IPS-20b (cell line): ENCODE measurements at regions not wholly inside any gene's neighbourhood (a gene's known extent, or its start where the extent isn't known, plus 50 kb on each side); places are given as distances from the start of the nearest gene placed in this dataset.

Experiments used
- H3K27ac ChIP-seq: one replicate; pipeline ENCODE4 v1.5.1; 2013; ENCODE audit warnings: low read length
- H3K27me3 ChIP-seq: 2 replicates; pipeline ENCODE4 v1.6.1; 2013; ENCODE audit warnings: mild to moderate bottlenecking, low read length, inconsistent platforms; ENCODE audit not compliant: insufficient read depth
- H3K36me3 ChIP-seq: 2 replicates; pipeline ENCODE4 v1.6.1; 2013; ENCODE audit warnings: low read depth, mild to moderate bottlenecking, inconsistent platforms, low read length, moderate library complexity; ENCODE audit not compliant: insufficient read depth
- H3K4me1 ChIP-seq: 2 replicates; pipeline ENCODE4 v1.6.1; 2013; ENCODE audit warnings: mild to moderate bottlenecking, control low read depth, inconsistent platforms, low read length, moderate library complexity; ENCODE audit not compliant: insufficient read depth
- H3K4me3 ChIP-seq: 2 replicates; pipeline ENCODE4 v1.5.1; 2013; ENCODE audit warnings: mild to moderate bottlenecking, low read length, inconsistent platforms
- H3K9ac ChIP-seq: 2 replicates; pipeline ENCODE4 v1.6.1; 2013; ENCODE audit warnings: low read depth, mild to moderate bottlenecking, inconsistent platforms, low read length, moderate library complexity
- H3K9me3 ChIP-seq: 2 replicates; pipeline ENCODE4 v1.6.1; 2013; ENCODE audit warnings: mild to moderate bottlenecking, low read depth, low read length, inconsistent platforms; ENCODE audit not compliant: insufficient read depth

DNA sequence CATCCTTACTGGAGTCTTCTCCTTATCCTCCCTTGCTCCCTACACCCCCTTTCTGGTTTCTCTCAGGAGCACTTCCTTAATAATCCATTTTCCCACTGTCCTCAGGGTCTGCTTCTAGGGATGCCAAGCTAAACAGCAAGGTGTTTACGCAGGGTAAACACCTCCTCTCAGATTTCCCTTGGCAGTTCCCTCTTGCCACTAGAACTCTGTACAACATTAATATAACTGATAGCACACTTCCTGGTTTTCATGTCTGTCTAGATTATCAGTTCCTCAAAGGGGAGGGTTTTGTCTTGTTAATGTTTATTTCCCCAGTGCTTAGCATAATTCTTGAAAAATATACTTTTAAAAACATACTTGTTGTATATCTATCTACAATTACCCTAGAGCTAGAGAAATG, 118.0 kb upstream of the SLC24A5 start:
- Histone ChIP-seq H3K4me1 (peaks cover 17% of the 10 kb centered on the region), H3K9me3 (no peaks in the 10 kb centered on the region), H3K27ac (no peak overlapping the region), H3K9ac (no peak overlapping the region), H3K4me3 (no peak overlapping the region), H3K36me3 (no peaks in the 10 kb centered on the region), H3K27me3 (no peaks in the 10 kb centered on the region)

DNA sequence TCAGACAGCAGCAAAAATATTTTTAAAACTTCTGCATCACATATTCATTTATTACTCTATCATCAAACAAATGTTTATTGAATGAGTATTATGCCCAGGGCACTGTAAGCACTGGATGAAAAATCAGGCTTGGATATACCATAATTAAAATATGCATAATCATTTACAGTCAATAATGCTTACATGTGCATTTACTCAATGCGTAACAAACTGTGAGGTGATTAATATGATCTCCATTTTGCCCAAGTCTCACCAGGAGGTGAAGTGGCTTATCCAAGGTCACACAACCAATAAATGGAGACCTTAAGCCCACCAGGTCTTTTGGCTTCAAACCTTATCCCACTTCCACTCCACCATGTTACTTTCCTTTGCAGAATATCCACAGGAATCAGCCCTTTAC, 117.3 kb upstream of the SLC24A5 start:
- no peak overlapping the region for H3K4me3 ChIP-seq
- peaks cover 17% of the 10 kb centered on the region for H3K4me1 ChIP-seq
- no peaks in the 10 kb centered on the region for H3K9me3 ChIP-seq
- H3K27ac ChIP-seq, result no peak overlapping the region
- H3K27me3 ChIP-seq, result no peaks in the 10 kb centered on the region
- no peak overlapping the region for H3K9ac ChIP-seq
- H3K36me3 ChIP-seq, result no peaks in the 10 kb centered on the region

DNA sequence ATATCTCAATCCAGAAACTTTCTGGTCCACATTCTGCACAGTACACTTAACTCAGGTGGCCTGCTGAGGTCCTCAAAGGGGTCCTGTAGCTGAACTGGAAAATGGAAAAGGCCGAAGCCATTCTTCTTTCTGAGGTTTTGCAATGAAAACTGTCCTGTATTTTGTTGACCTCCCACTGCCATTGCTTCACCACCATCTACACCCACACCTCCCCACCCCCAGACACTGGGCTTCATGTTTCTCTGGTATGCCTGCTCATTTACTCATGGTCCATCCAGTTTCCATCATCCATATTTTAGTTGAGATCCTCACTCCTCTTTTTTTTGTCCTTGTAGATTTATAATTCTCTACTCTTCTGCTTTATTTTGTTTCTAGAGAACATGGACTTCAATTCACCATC, 115.7 kb upstream of the SLC24A5 start:
- no peaks in the 10 kb centered on the region for H3K27me3 ChIP-seq
- H3K4me3 ChIP-seq, result no peak overlapping the region
- H3K9ac ChIP-seq, result no peak overlapping the region
- H3K4me1 ChIP-seq, result peaks cover 12% of the 10 kb centered on the region
- H3K9me3 ChIP-seq, result no peaks in the 10 kb centered on the region
- H3K27ac ChIP-seq, result no peak overlapping the region
- no peaks in the 10 kb centered on the region for H3K36me3 ChIP-seq

DNA sequence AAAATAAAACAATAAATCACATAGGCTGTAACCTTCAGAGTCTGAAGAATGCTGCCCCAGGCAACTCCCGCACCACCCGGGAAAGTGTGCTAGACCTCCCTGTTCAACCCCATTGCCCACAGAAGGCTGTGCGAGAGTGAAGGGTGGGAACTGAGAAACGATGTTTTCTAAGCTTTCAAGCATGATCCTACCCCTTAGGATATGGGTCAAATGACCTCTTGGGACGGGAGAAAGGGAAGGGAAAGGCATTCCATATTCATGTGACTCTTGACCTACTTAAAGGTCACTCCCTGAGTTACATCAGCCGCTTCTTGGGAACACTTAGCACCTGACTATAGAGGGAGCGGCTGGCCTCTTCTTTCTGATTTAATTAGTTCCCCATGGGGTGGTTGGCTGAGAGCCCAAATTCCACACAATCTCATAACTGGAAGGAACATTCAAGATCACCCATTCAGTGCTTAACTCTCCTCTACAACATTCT, 114.7 kb upstream of the SLC24A5 start:
- Histone ChIP-seq H3K4me1 (peaks cover 12% of the 10 kb centered on the region), H3K27me3 (no peaks in the 10 kb centered on the region), H3K27ac (no peak overlapping the region), H3K4me3 (no peak overlapping the region), H3K9ac (no peak overlapping the region), H3K36me3 (no peaks in the 10 kb centered on the region), H3K9me3 (no peaks in the 10 kb centered on the region)

DNA sequence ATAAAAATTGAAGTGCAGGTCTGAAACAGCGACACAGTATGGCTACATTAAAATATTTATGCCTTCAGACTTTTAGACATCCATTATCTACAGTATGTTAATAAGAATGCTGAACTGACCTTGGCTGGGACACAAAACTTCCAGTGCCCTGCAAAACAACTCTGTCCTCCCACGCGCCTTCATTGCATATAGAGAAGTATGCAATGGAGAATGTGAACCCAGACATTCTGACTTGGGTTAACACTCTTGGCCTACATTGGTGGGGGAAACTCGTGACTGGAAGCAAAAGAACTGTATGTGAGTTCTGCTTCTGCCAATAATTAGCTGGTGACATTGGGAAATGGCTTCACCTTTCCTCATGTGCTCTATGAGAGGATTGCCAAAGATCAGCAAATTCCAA, 110.5 kb upstream of the SLC24A5 start:
- H3K36me3 ChIP-seq, result no peaks in the 10 kb centered on the region
- H3K27me3 ChIP-seq, result no peaks in the 10 kb centered on the region
- no peak overlapping the region for H3K4me3 ChIP-seq
- H3K4me1 ChIP-seq, result peaks cover 12% of the 10 kb centered on the region
- no peaks in the 10 kb centered on the region for H3K9me3 ChIP-seq
- no peak overlapping the region for H3K27ac ChIP-seq
- no peak overlapping the region for H3K9ac ChIP-seq

DNA sequence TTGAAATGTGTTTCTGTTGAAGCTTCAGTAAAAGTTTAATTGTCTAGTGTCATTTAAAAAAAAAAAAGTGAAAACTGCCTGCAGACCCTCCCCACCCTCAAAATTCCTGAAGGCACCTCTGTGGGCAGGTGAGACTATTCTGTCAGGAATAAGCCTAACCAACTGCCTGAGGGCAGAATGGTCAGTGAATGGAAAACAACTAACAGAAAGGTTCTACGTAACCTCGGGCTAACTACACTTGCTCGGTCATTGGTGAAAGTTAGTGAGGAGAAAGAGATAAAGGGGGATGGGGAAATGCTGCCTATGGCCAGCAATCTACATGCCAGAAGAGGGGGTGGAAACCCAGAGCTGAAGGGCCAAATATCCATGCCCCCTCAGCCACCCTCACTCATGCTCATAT, 108.6 kb upstream of the SLC24A5 start:
- H3K27ac ChIP-seq, result no peak overlapping the region
- H3K27me3 ChIP-seq, result no peaks in the 10 kb centered on the region
- H3K9me3 ChIP-seq, result no peaks in the 10 kb centered on the region
- H3K4me1 ChIP-seq, result no peaks in the 10 kb centered on the region
- H3K9ac ChIP-seq, result no peak overlapping the region
- H3K4me3 ChIP-seq, result no peak overlapping the region
- no peaks in the 10 kb centered on the region for H3K36me3 ChIP-seq

DNA sequence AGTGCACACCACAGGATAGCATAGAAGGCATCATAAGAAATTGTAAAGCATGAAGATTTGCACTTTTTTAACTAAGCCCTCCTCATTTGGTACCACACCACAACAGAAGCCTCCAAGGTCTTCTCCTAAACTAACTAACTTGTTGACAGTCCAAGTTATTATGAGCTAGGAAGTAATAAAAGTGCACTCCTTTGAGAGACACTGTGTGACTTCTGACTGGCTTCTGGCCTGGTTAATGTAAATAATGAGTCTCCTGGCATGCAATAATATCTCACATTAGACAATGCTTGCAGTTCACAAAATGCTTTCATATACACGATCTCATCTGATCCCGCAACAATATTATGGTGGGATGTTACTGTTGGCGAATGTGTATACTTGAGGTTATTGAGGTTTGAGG, 103.9 kb upstream of the SLC24A5 start:
- Histone ChIP-seq H3K9ac (no peak overlapping the region), H3K9me3 (no peaks in the 10 kb centered on the region), H3K27ac (no peak overlapping the region), H3K4me1 (no peaks in the 10 kb centered on the region), H3K4me3 (no peak overlapping the region), H3K36me3 (no peaks in the 10 kb centered on the region), H3K27me3 (no peaks in the 10 kb centered on the region)

DNA sequence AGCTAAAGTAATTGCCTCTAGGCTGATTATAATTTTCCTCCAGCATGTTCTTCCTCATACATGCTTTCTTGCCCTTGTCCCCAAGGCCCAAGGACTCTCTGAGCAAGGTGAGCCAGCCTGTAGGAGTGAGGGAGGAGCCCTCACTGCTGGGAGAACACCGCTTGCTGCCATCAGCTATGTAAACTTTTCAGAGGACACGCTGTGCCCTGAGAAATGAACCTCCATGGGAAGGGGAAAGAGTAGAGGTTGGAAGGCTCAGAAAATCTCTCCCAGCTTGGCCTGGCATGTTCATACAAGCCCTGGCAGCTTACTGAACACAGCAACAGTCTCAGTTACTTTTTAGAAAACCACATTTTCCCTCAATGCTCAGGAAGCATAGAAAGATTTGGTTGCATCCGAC, 103.0 kb upstream of the SLC24A5 start:
- no peak overlapping the region for H3K27ac ChIP-seq
- no peaks in the 10 kb centered on the region for H3K4me1 ChIP-seq
- H3K36me3 ChIP-seq, result no peaks in the 10 kb centered on the region
- H3K27me3 ChIP-seq, result no peaks in the 10 kb centered on the region
- no peak overlapping the region for H3K9ac ChIP-seq
- no peak overlapping the region for H3K4me3 ChIP-seq
- no peaks in the 10 kb centered on the region for H3K9me3 ChIP-seq

DNA sequence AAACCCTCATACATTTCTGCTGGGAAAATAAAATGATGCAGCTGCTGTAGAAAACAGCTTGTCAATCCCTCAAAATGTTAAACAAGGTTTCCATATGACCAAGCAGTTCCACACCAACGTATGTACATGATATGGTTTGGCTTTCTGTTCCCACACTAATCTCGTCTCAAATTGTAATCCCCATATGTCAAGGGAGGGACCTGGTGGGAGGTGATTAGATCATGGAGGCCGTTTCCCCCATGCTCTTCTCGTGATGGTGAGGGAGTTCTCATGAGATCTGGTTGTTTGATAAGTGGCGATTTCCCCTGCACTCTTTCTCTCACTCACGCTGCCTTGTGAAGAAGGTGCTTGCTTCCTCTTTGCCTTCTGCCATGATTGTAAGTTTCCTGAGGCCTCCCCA, 100.6 kb upstream of the SLC24A5 start:
- Histone ChIP-seq H3K27me3 (no peaks in the 10 kb centered on the region), H3K4me3 (no peak overlapping the region), H3K27ac (no peak overlapping the region), H3K9ac (no peak overlapping the region), H3K36me3 (no peaks in the 10 kb centered on the region), H3K9me3 (no peaks in the 10 kb centered on the region), H3K4me1 (no peaks in the 10 kb centered on the region)

DNA sequence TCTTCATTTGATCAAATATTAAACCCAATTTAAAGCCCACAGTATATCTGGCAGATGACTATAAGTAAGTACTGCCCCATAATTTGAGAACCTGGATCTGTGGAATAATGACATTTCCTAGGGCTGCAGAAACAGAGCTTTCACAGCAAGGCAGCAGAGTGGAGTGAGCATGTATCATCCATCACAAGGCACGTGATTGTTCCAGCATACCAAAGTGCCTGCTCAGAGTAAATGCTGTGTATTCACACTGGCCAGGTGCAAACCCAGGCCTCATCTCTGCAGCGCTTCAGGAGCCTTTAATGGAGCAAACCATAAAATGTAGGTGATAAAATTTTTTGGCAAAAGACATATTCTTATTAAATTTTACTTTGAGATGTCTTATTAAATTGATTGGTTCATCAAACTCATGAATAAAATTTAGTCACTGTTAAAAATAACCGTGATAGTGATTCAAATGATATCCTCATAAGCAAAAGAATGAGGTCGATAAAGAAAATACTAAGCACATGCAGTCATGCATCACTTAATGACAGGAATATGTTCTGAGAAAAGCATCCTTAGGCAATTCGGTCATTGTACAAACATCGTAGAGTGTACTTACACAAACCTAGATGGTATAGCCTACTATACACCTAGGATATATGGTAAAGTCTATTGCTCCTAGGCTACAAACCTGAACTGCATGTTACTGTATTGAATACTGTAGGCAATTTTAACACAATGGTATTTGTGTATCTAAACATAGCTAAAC, 99.3 kb upstream of the SLC24A5 start:
- Histone ChIP-seq H3K4me3 (no peak overlapping the region), H3K36me3 (no peaks in the 10 kb centered on the region)

DNA sequence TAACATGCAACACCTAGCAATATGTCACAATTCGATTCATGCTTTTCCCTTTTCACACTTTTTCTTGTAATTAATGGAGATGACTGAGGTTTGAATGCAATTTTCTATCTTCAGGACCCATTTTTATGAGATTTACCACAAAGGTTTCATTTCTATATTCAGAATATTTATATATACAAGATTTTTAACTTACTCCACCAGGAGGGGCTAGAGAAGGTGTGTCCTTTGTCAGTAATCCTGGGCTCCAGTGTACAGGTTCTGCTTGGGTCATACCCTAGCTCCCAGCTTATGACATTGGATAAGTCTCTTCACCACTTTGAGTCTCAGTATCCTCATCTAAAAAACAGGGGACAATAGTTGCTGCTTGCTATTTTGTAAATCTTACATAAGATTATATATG, 95.7 kb upstream of the SLC24A5 start:
- no peaks in the 10 kb centered on the region for H3K9me3 ChIP-seq
- H3K4me1 ChIP-seq, result no peaks in the 10 kb centered on the region
- no peak overlapping the region for H3K9ac ChIP-seq
- H3K36me3 ChIP-seq, result no peaks in the 10 kb centered on the region
- H3K27ac ChIP-seq, result no peak overlapping the region
- no peaks in the 10 kb centered on the region for H3K27me3 ChIP-seq
- no peak overlapping the region for H3K4me3 ChIP-seq

More for the DNA sequence above, 99.3 kb upstream of the SLC24A5 start:
- Histone ChIP-seq H3K27ac (no peak overlapping the region), H3K27me3 (no peaks in the 10 kb centered on the region), H3K9me3 (no peaks in the 10 kb centered on the region), H3K9ac (no peak overlapping the region), H3K4me1 (no peaks in the 10 kb centered on the region)

DNA sequence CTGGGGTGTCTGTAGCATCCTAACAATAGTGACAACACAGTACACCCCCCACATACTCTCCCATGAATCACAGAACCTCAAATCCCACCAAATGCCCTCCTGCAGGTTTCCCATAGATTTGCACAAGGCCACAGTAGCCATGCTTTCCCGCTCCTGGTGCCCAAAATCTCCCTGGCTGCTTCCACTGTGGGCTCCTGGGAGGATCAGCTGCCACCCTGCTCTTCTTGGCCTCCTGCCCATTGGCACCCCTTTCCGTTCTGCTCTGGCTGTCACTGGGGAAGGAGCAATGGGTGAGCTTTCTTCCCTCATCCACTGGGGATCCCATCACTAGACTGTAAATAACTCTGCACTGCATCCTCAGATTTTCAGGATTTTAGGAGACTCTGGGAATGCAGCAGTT, 92.1 kb upstream of the SLC24A5 start:
- H3K36me3 ChIP-seq, result no peaks in the 10 kb centered on the region
- no peaks in the 10 kb centered on the region for H3K27me3 ChIP-seq
- H3K9ac ChIP-seq, result no peak overlapping the region
- H3K27ac ChIP-seq, result no peak overlapping the region
- no peaks in the 10 kb centered on the region for H3K4me1 ChIP-seq
- H3K9me3 ChIP-seq, result no peaks in the 10 kb centered on the region
- no peak overlapping the region for H3K4me3 ChIP-seq
